Left ventricle myocardium inferior (tissue), 1 donor: ENCODE measurements at regions not wholly inside any gene's neighbourhood (a gene's known extent, or its start where the extent isn't known, plus 50 kb on each side); places are given as distances from the start of the nearest gene placed in this dataset.
"Not testable (repeated sequence)": the region's sequence is repeated elsewhere in the genome, so short reads cannot be mapped to it uniquely, and the experiment has no call there.

Experiments used
- DNase-seq: peaks from one replicate; pipeline ENCODE4 v3.0.0-alpha.2; 2020
- H3K27ac ChIP-seq: fragments of 200-600 bp; replicated peaks from 2 replicates; pipeline ENCODE4 v1.8.0; 2021
- H3K27me3 ChIP-seq: fragments of 200-600 bp; 2 replicates; pipeline ENCODE4 v1.8.0; 2021; ENCODE audit warnings: low read depth
- H3K36me3 ChIP-seq: fragments of 200-600 bp; 2 replicates; pipeline ENCODE4 v1.8.0; 2021
- H3K4me1 ChIP-seq: fragments of 200-600 bp; 2 replicates; pipeline ENCODE4 v1.8.0; 2021
- H3K4me3 ChIP-seq: fragments of 200-600 bp; 2 replicates; pipeline ENCODE4 v1.8.0; 2021; ENCODE audit warnings: mild to moderate bottlenecking, moderate library complexity
- H3K9me3 ChIP-seq: fragments of 200-600 bp; replicated peaks from 2 replicates; pipeline ENCODE4 v1.8.0; 2021
- intact Hi-C: fragments of 100-400 bp; cut with micrococcal nuclease; formaldehyde crosslinking; loops from one replicate; pipeline ENCODE4 v1.11.0; 2022
- TF ChIP-seq, protein P1 (sequence below): fragments of 200-600 bp; IDR thresholded peaks from 2 replicates; pipeline ENCODE4 v1.8.0; 2021; ENCODE audit warnings: antibody characterized with exemption, mild to moderate bottlenecking, borderline replicate concordance
- donor health status: DM: no; HTN: yes; CAD: no; lungs with severe emphysema.

DNA sequence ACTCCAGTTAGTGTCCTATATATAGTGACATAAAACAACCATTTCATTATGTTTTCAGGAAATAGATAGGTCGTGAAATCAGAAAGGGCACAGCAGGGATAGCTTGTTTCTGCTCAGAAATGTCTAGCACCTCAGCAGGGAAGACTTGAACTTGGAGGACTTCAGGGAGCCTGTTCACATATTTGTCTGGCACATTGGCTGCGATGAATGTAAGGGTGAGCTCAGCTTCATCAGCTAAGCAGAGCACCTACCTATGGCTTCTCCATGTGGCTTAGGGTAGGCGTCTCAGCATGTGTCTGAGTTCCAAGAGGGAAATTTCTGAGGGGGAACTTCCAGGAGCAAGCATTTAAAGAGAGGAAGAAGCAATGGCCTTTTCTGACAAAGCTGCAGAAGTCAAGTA is 126.2 kb downstream of the PCDH10 start:
- Histone ChIP-seq H3K36me3 (no peaks in the 10 kb centered on the region), H3K9me3 (peaks cover 17% of the 10 kb centered on the region), H3K4me3 (no peak overlapping the region), H3K27ac (no peak overlapping the region), H3K4me1 (no peaks in the 10 kb centered on the region), H3K27me3 (no peaks in the 10 kb centered on the region)
- DNase-seq: no peak
- intact Hi-C loops: no loop called here
- TF ChIP-seq, protein P1, sequence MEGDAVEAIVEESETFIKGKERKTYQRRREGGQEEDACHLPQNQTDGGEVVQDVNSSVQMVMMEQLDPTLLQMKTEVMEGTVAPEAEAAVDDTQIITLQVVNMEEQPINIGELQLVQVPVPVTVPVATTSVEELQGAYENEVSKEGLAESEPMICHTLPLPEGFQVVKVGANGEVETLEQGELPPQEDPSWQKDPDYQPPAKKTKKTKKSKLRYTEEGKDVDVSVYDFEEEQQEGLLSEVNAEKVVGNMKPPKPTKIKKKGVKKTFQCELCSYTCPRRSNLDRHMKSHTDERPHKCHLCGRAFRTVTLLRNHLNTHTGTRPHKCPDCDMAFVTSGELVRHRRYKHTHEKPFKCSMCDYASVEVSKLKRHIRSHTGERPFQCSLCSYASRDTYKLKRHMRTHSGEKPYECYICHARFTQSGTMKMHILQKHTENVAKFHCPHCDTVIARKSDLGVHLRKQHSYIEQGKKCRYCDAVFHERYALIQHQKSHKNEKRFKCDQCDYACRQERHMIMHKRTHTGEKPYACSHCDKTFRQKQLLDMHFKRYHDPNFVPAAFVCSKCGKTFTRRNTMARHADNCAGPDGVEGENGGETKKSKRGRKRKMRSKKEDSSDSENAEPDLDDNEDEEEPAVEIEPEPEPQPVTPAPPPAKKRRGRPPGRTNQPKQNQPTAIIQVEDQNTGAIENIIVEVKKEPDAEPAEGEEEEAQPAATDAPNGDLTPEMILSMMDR: no peak

DNA sequence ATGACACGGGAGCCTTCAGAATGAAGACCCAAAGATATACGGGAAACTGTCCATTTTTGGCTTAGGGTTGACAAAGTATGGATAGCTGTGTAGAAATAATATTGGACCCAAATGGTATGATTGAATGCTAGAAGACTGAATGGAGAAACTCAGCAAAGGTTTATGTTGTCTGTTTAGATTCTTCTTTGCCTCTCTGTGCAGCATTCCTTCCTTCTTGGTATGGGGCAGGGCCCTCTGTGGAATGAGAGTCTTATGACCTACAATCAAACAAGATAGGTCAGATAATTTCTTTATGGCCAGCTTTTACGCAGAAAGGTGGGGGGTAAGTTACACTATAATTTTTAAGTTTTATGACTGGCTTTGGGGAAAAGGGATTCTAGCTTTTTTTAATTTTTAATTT is 124.3 kb downstream of the PCDH10 start:
- intact Hi-C loops: no loop called here
- Histone ChIP-seq H3K27ac (no peak overlapping the region), H3K27me3 (no peaks in the 10 kb centered on the region), H3K4me3 (no peak overlapping the region), H3K9me3 (peaks cover 12% of the 10 kb centered on the region), H3K4me1 (no peaks in the 10 kb centered on the region), H3K36me3 (no peaks in the 10 kb centered on the region)
- no peak for DNase-seq
- TF ChIP-seq, protein P1: no peak

DNA sequence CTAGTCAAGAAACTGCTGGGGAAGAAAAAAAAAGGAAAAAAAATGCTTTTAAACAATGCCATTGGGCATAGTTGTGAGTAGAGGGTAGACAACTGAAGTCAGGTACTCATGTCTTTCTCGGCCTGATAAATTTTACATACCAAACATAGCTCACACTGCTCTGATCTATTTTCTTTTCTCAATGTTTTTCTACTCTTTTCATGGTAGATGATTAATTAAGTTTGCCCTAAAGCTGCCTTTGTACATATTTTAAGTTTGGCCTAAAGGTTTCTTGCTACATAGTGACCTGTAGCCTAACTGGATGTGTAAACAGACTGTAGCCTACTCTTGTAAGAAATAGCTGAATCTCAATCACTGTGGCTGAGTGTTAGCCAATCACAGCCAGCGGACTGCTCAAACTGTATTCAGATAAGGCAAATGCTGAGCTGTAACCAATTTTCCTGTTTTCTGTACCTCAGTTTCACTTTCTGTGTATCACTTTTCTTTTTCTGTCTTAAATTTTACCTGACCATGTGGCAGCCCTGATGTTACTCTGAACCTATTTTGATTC is 121.0 kb downstream of the PCDH10 start:
- no peaks in the 10 kb centered on the region for H3K9me3 ChIP-seq

DNA sequence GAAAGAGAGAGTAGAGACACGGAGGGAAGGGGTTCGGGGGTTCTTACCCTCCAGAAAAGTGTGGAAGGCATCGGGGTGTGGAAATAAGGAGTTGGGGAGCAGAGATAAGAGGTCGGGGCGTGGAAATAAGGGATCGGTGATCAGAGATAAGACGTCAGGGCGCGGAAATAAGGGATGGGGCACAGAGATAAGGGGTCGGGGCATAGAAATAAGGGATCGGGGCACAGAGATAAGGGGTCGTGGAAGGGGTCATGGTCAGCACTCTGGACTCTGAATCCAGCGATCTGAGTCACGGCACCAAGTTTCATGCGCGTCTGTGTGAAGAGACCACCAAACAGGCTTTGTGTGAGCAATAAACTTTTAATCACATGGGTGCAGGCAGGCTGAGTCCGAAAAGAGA is 119.1 kb downstream of the PCDH10 start:
- Histone ChIP-seq H3K4me1 (no peaks in the 10 kb centered on the region), H3K4me3 (no peak overlapping the region), H3K27me3 (no peaks in the 10 kb centered on the region), H3K9me3 (no peaks in the 10 kb centered on the region), H3K27ac (no peak overlapping the region), H3K36me3 (no peaks in the 10 kb centered on the region)
- intact Hi-C loops: no loop called here
- no peak for DNase-seq
- TF ChIP-seq, protein P1: no peak

More for the DNA sequence above, 121.0 kb downstream of the PCDH10 start:
- intact Hi-C loops: no loop called here
- no peak overlapping the region for H3K4me3 ChIP-seq
- DNase-seq: no peak
- no peaks in the 10 kb centered on the region for H3K27me3 ChIP-seq
- no peak overlapping the region for H3K27ac ChIP-seq
- H3K36me3 ChIP-seq: no peaks in the 10 kb centered on the region
- TF ChIP-seq, protein P1: no peak
- no peaks in the 10 kb centered on the region for H3K4me1 ChIP-seq

DNA sequence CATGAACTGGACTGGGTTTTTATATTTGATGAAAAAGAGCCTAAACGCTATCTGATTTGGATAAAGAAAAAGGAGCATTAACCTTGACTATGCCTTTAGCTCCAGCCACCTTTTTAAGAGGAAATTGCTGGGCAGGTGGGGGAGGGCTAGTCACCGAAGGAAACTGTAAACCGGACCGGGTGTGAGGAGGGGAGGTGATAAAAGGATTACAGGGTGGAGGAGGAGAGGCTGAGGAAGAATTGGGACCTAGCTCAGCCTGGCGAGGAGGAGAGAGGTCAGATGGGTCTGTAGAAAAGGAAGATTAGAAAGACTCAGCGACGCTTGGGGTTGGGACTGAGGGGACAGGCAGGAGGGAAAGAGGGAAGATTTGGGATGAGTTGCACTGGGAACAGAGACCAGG is 118.4 kb downstream of the PCDH10 start:
- H3K36me3 ChIP-seq, H3K4me1 ChIP-seq, H3K27me3 ChIP-seq, intact Hi-C loops, H3K9me3 ChIP-seq, H3K27ac ChIP-seq, DNase-seq, H3K4me3 ChIP-seq: not testable (repeated sequence)

DNA sequence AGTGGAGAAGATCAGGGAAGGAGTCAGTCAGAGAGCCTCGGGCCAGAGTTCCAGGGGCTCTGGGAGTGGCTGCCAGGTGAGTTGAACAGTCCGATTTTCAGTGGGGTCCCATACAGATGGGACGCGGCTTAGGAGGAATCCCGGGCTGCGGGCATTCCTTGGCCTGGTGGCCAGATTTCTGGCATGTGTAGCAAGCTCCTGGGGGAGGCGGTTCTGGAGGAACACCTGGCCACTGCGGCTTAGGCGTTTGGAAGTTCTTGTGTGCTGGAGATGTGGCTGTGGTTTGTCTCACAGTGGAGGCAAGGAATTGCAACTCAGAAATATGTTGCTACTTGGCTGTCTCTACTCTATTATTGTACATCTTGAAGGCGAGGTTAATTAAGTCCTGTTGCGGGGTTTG is 117.9 kb downstream of the PCDH10 start:
- DNase-seq, intact Hi-C loops, H3K36me3 ChIP-seq, H3K4me1 ChIP-seq, H3K4me3 ChIP-seq, H3K27ac ChIP-seq, H3K9me3 ChIP-seq, H3K27me3 ChIP-seq: not testable (repeated sequence)

DNA sequence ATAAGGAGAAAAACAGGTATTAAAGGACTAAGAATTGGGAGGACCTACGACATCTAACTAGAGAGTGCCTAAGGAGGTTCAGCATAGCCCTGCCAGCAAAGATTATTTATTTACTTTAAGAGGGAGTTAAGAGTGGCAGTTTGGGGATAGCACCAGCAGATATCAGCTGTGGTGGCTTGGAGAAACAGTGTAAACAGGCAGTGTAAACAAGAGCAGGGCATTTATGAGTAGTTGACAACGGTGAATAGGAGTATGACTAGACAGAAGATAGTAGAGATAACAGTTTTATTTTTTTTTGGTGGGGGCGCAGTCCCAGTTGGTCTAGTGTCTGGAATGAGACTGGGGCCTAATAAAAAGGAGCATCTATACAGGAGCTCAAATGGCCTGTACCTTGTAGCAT is 115.2 kb downstream of the PCDH10 start:
- H3K27ac ChIP-seq, H3K4me1 ChIP-seq, intact Hi-C loops, H3K9me3 ChIP-seq, H3K27me3 ChIP-seq, H3K4me3 ChIP-seq, DNase-seq, H3K36me3 ChIP-seq: not testable (repeated sequence)
